PFSK-1 (cell line): ENCODE measurements at regions not wholly inside any gene's neighbourhood (a gene's known extent, or its start where the extent isn't known, plus 50 kb on each side); places are given as distances from the start of the nearest gene placed in this dataset.

ENCODE experiments used
- POLR2AphosphoS5 ChIP-seq: IDR thresholded peaks from 2 replicates; pipeline ENCODE4 v1.6.1; 2012; ENCODE audit warnings: low read depth, mild to moderate bottlenecking, control low read depth, low read length, moderate library complexity
- REST ChIP-seq, 2 experiments: IDR thresholded peaks; 2 replicates each; pipeline versions ENCODE4 v1.6.1 to v1.8.0; 2011 to 2012; ENCODE audit warnings: low read depth in 2 of 2, low read length in 2 of 2, control low read depth in 1 of 2, inconsistent platforms in 1 of 2, mild to moderate bottlenecking in 1 of 2, moderate library complexity in 1 of 2; ENCODE audit not compliant: insufficient read depth in 1 of 2

- TF ChIP-seq POLR2AphosphoS5 (no peak), REST (IDR thresholded peaks at IDR 0.05; ENCODE audit: insufficient read depth in 1 of 2, low read depth in 2 of 2, low read length in 2 of 2) (no peak)
Measured at GRCh38 chr10:29212597-29212996, 76.3 kb upstream of the LYZL1 start.
